Activated naive CD4-positive, alpha-beta T cell treated with anti-CD3 and anti-CD28 coated beads, Interleukin-2, amount 50 U/mL, for 72 hours (primary cell): ENCODE measurements at regions not wholly inside any gene's neighbourhood (a gene's known extent, or its start where the extent isn't known, plus 50 kb on each side); places are given as distances from the start of the nearest gene placed in this dataset.
"Not testable (repeated sequence)": the region's sequence is repeated elsewhere in the genome, so short reads cannot be mapped to it uniquely, and the experiment has no call there.

Source experiments
- ATAC-seq, 2 donors: fragments of 150-1000 bp; cut with Tn5 transposase; 2 replicates each; pipeline ENCODE4 v1.10.0; 2021; ENCODE audit warnings: mild to moderate bottlenecking in 2 of 2, moderate library complexity in 2 of 2
- DNase-seq, 2 donors: peaks; one replicate each; pipeline ENCODE4 v3.0.0; 2021 to 2022; ENCODE audit warnings: low spot score in 2 of 2
- H3K27ac Mint-ChIP-seq, 2 donors: one replicate each; pipeline ENCODE4 v1.8.0; 2022; ENCODE audit warnings: mild to moderate bottlenecking in 2 of 2, mixed read lengths in 2 of 2
- H3K36me3 Mint-ChIP-seq, 2 donors: one replicate each; pipeline ENCODE4 v1.8.0; 2022; ENCODE audit warnings: mixed read lengths in 2 of 2
- H3K9me3 Mint-ChIP-seq, 2 donors: one replicate each; pipeline ENCODE4 v1.8.0; 2022; ENCODE audit warnings: mixed read lengths in 2 of 2

GRCh38 chr4:189733507-189733906 is 207.2 kb upstream of the FRG1 start:
- not testable (repeated sequence) for ATAC-seq, DNase-seq, H3K27ac Mint-ChIP-seq, H3K36me3 Mint-ChIP-seq
- H3K9me3 Mint-ChIP-seq, result peaks cover 0 to 24% of the 10 kb centered on the region in 2 donors

GRCh38 chr4:189734648-189735267 is 205.9 kb upstream of the FRG1 start:
- not testable (repeated sequence) for H3K27ac Mint-ChIP-seq, H3K36me3 Mint-ChIP-seq, DNase-seq, ATAC-seq
- peaks cover 0 to 31% of the 10 kb centered on the region in 2 donors for H3K9me3 Mint-ChIP-seq

- Mint-ChIP-seq H3K36me3 (peaks cover 0 to 15% of the 10 kb centered on the region in 2 donors), H3K9me3 (peaks cover 4 to 36% of the 10 kb centered on the region in 2 donors)
Observed at GRCh38 chr4:189736656-189737055, 204.0 kb upstream of the FRG1 start.

GRCh38 chr4:189740118-189740517 is 200.6 kb upstream of the FRG1 start:
- H3K36me3 Mint-ChIP-seq, result peaks cover 0 to 18% of the 10 kb centered on the region in 2 donors
- peaks cover 6 to 17% of the 10 kb centered on the region in 2 donors for H3K9me3 Mint-ChIP-seq
- not testable (repeated sequence) for DNase-seq, ATAC-seq, H3K27ac Mint-ChIP-seq

More at GRCh38 chr4:189736656-189737055, 204.0 kb upstream of the FRG1 start:
- not testable (repeated sequence) for H3K27ac Mint-ChIP-seq, ATAC-seq, DNase-seq

GRCh38 chr4:189740873-189741272 is 199.8 kb upstream of the FRG1 start:
- H3K27ac Mint-ChIP-seq, result no peak overlapping the region
- no peak for ATAC-seq
- no peak for DNase-seq
- H3K9me3 Mint-ChIP-seq, result peaks cover 10 to 21% of the 10 kb centered on the region in 2 donors
- H3K36me3 Mint-ChIP-seq, result peaks cover 0 to 18% of the 10 kb centered on the region in 2 donors

GRCh38 chr4:189753092-189753491 is 187.6 kb upstream of the FRG1 start:
- ATAC-seq, H3K9me3 Mint-ChIP-seq, H3K27ac Mint-ChIP-seq, DNase-seq: not testable (repeated sequence)
- H3K36me3 Mint-ChIP-seq, result peaks cover 0 to 13% of the 10 kb centered on the region in 2 donors

GRCh38 chr4:189763583-189763982 is 177.1 kb upstream of the FRG1 start:
- Mint-ChIP-seq H3K27ac (no peak overlapping the region), H3K36me3 (peaks cover 5 to 23% of the 10 kb centered on the region in 2 donors), H3K9me3 (peaks cover 0 to 28% of the 10 kb centered on the region in 2 donors)
- DNase-seq, result no peak
- no peak for ATAC-seq

GRCh38 chr4:189765301-189765700 is 175.4 kb upstream of the FRG1 start:
- H3K27ac Mint-ChIP-seq, result no peak overlapping the region
- ATAC-seq (no peak), DNase-seq (no peak)
- peaks cover 5 to 13% of the 10 kb centered on the region in 2 donors for H3K36me3 Mint-ChIP-seq
- peaks cover 0 to 20% of the 10 kb centered on the region in 2 donors for H3K9me3 Mint-ChIP-seq

- Mint-ChIP-seq H3K9me3 (peaks cover 0 to 15% of the 10 kb centered on the region in 2 donors), H3K27ac (no peak overlapping the region), H3K36me3 (peaks cover 5 to 8% of the 10 kb centered on the region in 2 donors)
- DNase-seq (no peak), ATAC-seq (no peak)
Observed at GRCh38 chr4:189765736-189766135, 174.9 kb upstream of the FRG1 start.

DNA sequence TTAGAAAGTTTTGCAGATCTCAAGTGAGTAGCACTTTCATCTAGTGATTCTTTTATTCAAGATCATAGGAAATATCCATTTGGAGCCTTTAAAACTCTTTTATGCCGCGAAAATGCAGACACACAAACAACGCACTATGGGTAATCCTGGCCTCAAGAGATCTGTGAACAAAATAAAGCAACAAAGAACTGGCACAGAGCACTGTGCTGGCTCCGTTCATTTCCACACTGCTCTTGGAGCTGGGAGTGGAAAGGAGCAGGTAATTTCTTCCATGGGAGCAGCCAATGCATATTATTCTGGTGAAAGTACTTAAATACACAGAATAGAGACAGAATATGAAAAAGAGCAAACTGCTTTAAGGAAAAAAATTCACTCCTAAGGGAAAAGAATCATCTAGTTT is 172.7 kb upstream of the FRG1 start:
- DNase-seq (no peak), ATAC-seq (no peak)
- Mint-ChIP-seq H3K9me3 (peaks cover 0 to 6% of the 10 kb centered on the region in 2 donors), H3K27ac (no peak overlapping the region), H3K36me3 (no peaks in the 10 kb centered on the region)

DNA sequence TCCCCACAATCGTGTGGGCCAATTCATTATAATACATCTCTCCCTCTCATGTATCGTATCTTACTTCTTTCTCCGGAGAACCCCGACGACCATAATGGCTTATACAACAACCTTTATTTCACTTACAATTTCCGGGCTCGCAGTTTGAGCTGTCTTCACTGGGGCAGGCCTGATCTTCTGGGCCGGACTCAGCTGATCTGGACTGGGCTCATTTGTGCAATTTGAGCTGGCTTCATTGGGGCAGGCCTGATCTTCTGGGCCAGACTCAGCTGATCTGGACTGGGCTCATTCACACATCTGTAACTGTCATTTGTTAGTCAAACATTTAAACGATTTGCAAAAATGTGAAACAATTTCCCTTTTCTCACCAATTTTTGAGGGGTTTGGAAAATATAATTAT is 171.5 kb upstream of the FRG1 start:
- ATAC-seq (no peak), DNase-seq (no peak)
- Mint-ChIP-seq H3K27ac (no peak overlapping the region), H3K36me3 (no peaks in the 10 kb centered on the region), H3K9me3 (peaks cover 3 to 4% of the 10 kb centered on the region in 2 donors)

- no peak for ATAC-seq
- DNase-seq, result no peak
- H3K27ac Mint-ChIP-seq, result no peak overlapping the region
Observed at GRCh38 chr4:189771696-189772361, 168.8 kb upstream of the FRG1 start.

GRCh38 chr4:189773909-189774308 is 166.8 kb upstream of the FRG1 start:
- Mint-ChIP-seq H3K9me3 (peaks cover 4 to 5% of the 10 kb centered on the region in 2 donors), H3K27ac (no peak overlapping the region), H3K36me3 (no peaks in the 10 kb centered on the region)
- ATAC-seq (no peak), DNase-seq (no peak)

More at GRCh38 chr4:189771696-189772361, 168.8 kb upstream of the FRG1 start:
- Mint-ChIP-seq H3K9me3 (peaks cover 4 to 5% of the 10 kb centered on the region in 2 donors), H3K36me3 (no peaks in the 10 kb centered on the region)

DNA sequence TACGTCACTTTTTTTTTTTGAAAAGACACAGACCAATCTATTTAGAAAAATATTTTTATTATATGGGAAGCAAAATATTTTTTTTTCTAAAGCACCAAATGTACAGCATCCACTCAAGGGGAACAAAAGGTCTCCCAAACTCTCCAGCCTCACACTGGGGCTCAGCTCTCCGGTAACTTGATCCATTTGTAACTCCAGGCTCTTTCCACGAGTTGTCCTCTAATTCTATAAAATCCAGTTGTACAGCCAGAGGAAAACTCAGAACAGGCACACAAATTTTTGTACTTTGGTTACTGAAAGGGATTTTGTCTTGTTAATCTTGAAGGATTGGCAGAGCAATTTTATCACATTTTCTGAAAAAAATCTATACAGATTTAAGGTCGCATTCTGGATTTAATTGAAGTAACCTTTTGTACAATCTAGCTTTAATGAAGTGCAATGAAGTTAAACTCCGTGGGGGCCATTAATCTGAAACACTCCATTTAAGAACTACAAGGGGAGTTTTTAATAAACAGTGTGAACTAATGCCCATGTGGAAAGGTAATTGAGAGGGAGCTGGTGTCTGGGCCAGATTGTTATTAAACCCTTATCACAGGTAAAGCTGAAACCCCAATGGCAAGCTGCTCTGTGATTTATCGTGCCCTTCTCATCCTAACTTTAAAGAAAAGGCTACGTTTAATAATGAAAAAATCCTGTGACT is 161.2 kb upstream of the FRG1 start:
- DNase-seq (no peak), ATAC-seq (no peak)
- Mint-ChIP-seq H3K27ac (peak overlapping the region in 1 of 2 donors; percentile 33), H3K9me3 (peaks cover 8% of the 10 kb centered on the region in 2 donors), H3K36me3 (no peaks in the 10 kb centered on the region)

DNA sequence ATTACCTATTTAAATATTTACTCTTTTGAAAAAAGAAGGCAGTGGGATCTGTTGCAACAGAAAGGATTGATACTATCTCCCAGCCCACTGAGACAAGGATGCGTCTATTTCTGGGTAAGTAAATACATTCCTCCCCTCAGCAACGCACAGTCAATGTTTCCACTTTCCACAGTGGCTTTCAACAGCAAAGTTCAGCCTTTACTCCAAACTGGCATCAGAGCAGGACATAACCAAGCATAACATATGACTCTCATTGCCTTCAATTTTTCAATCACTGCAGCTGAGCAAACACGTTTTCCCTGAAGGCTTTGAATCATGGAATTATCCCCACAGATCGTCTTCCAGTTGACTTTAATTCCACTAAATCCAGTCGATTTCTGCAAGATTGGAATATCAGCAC is 160.3 kb upstream of the FRG1 start:
- ATAC-seq, result no peak
- H3K36me3 Mint-ChIP-seq, result no peaks in the 10 kb centered on the region

GRCh38 chr4:189784651-189785050 is 156.0 kb upstream of the FRG1 start:
- ATAC-seq (no peak), DNase-seq (no peak)
- Mint-ChIP-seq H3K36me3 (no peaks in the 10 kb centered on the region), H3K27ac (no peak overlapping the region), H3K9me3 (peaks cover 8% of the 10 kb centered on the region in 2 donors)

More for the DNA sequence above, 160.3 kb upstream of the FRG1 start:
- H3K9me3 Mint-ChIP-seq, result peaks cover 8% of the 10 kb centered on the region in 2 donors
- H3K27ac Mint-ChIP-seq, result no peak overlapping the region
- DNase-seq, result no peak

DNA sequence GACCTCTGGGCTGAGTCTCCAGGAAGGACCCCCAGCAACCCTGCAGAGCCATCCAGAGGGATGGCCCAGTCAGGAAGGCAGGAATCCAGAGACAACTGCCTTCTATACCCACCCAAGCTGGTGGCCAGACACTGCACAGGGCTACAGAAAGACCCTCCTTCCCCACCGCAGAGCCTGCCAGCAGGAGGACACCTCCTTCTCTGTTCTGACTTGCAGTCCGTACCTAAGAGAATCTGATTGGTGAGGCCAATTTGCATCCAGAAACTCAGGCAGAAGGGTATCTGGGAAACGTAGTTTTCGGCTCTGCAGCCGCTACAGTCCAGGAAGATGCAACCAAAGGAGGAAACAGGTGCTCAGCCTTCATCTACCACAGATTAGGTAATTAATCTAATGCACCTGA is 155.4 kb upstream of the FRG1 start:
- Mint-ChIP-seq H3K27ac (no peak overlapping the region), H3K36me3 (no peaks in the 10 kb centered on the region), H3K9me3 (peaks cover 8% of the 10 kb centered on the region in 2 donors)
- DNase-seq (no peak), ATAC-seq (no peak)
